Bronchial epithelial cell (primary cell): ENCODE measurements at regions not wholly inside any gene's neighbourhood (a gene's known extent, or its start where the extent isn't known, plus 50 kb on each side); places are given as distances from the start of the nearest gene placed in this dataset.
A peak's percentile ranks its signal among the peaks of the same experiment; 100 is the strongest.
"Not testable (repeated sequence)": the region's sequence is repeated elsewhere in the genome, so short reads cannot be mapped to it uniquely, and the experiment has no call there.

Source experiments
- DNase-seq: peaks from one replicate; pipeline ENCODE4 v3.0.0-alpha.2; 2010; ENCODE audit warnings: low read depth
- FAIRE-seq: peaks from 2 replicates; lab custom pipeline; 2011; peaks lifted over from hg19 to GRCh38; lab: Jason Lieb, UNC
- H3K27me3 ChIP-seq: 2 replicates; pipeline ENCODE4 v1.5.1; 2011; ENCODE audit warnings: low read length; ENCODE audit not compliant: control insufficient read depth, insufficient read depth
- H3K36me3 ChIP-seq: 2 replicates; pipeline ENCODE4 v1.5.1; 2011; ENCODE audit warnings: low read length; ENCODE audit not compliant: control insufficient read depth, insufficient read depth
- H3K4me3 ChIP-seq: 2 replicates; pipeline ENCODE4 v1.5.1; 2011; ENCODE audit warnings: mild to moderate bottlenecking, low read depth, low read length, control low read depth
- TF ChIP-seq, protein P1 (sequence below): IDR thresholded peaks from 2 replicates; pipeline ENCODE4 v1.5.1; 2011; ENCODE audit warnings: mild to moderate bottlenecking, moderate library complexity, low read length, control low read depth, inconsistent platforms; ENCODE audit not compliant: insufficient read depth, severe bottlenecking

DNA sequence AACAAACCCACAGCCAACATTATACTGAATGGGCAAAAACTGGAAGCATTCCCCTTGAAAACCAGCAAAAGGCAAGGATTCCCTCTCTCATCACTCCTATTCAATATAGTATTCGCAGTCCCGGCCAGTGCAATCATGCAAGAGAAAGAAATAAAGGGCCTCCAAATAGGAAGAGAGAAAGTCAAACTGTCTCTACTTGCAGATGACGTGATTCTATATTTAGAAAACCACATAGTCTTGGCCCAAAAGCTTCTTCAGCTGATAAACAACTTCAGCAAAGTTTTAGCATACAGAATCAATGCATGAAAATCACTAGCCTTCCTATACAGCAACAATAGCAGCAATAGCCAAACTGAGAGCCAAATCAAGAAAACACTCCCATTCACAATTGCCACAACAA is 333.7 kb upstream of the EDIL3 start:
- H3K27me3 ChIP-seq, result no peaks in the 10 kb centered on the region
- DNase-seq (no peak), FAIRE-seq (no peak)
- no peak overlapping the region for H3K4me3 ChIP-seq
- no peaks in the 10 kb centered on the region for H3K36me3 ChIP-seq
- TF ChIP-seq, protein P1, sequence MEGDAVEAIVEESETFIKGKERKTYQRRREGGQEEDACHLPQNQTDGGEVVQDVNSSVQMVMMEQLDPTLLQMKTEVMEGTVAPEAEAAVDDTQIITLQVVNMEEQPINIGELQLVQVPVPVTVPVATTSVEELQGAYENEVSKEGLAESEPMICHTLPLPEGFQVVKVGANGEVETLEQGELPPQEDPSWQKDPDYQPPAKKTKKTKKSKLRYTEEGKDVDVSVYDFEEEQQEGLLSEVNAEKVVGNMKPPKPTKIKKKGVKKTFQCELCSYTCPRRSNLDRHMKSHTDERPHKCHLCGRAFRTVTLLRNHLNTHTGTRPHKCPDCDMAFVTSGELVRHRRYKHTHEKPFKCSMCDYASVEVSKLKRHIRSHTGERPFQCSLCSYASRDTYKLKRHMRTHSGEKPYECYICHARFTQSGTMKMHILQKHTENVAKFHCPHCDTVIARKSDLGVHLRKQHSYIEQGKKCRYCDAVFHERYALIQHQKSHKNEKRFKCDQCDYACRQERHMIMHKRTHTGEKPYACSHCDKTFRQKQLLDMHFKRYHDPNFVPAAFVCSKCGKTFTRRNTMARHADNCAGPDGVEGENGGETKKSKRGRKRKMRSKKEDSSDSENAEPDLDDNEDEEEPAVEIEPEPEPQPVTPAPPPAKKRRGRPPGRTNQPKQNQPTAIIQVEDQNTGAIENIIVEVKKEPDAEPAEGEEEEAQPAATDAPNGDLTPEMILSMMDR, result no peak

DNA sequence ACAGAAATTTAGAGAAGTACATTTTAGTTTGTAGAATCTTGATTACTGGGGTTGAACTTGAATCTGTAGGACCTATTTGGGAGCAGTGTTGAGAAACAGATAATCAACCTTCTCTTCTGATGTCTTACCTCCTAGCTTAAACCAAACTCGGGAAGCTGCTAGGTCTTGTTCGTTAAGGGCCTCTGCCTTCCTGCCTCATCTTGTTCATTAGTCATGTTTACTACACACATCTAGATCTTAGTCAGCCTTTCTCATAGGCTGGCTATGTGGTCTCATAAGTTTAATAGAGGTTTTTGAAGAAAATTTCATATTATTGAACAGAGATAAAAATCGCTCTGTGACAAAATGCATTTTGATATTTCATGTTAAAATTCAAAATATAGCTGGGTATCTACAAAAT is 331.0 kb upstream of the EDIL3 start:
- TF ChIP-seq, protein P1, result no peak
- Histone ChIP-seq H3K27me3 (no peaks in the 10 kb centered on the region), H3K4me3 (no peak overlapping the region), H3K36me3 (no peaks in the 10 kb centered on the region)
- peak; percentile 88 for DNase-seq
- FAIRE-seq, result no peak

DNA sequence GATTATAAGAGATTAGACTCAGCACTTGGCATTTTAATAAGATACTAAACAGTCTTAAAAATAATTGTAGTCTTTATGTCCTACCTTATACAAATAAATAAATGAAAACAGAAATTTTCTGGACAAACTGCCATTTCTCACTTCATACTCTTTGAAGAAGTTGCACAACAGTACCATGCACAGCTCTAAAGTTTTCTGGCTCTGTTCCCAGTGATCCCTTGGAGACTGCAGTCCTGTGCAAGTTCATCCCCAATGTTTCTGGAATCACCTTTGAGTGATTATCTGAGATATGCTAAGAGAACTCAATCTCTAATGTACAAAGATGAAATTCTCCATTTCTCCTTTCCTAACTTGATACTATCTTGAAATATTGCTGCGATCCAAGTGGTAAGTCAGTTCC is 330.4 kb upstream of the EDIL3 start:
- no peaks in the 10 kb centered on the region for H3K27me3 ChIP-seq
- DNase-seq (peak; percentile 50), FAIRE-seq (no peak)
- no peaks in the 10 kb centered on the region for H3K36me3 ChIP-seq
- TF ChIP-seq, protein P1, result no peak
- H3K4me3 ChIP-seq, result no peak overlapping the region

DNA sequence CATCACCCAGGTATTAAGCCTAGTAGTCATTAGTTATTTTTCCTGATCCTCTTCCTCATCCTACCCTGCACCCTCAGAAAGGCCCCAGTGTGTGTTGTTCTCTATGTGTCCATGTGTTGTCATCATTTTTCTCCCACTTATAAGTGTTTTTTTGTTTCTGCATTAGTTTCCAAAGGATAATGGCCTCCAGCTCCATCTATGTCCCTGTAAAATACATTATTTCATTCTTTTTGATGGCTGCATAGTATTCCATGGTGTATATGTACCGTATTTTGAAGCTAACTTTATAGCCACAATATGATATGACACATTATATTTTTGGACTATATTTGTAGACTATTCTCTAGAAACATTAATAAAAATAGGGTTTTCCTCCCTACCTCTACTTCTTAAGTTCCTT is 324.4 kb upstream of the EDIL3 start:
- no peak for FAIRE-seq

DNA sequence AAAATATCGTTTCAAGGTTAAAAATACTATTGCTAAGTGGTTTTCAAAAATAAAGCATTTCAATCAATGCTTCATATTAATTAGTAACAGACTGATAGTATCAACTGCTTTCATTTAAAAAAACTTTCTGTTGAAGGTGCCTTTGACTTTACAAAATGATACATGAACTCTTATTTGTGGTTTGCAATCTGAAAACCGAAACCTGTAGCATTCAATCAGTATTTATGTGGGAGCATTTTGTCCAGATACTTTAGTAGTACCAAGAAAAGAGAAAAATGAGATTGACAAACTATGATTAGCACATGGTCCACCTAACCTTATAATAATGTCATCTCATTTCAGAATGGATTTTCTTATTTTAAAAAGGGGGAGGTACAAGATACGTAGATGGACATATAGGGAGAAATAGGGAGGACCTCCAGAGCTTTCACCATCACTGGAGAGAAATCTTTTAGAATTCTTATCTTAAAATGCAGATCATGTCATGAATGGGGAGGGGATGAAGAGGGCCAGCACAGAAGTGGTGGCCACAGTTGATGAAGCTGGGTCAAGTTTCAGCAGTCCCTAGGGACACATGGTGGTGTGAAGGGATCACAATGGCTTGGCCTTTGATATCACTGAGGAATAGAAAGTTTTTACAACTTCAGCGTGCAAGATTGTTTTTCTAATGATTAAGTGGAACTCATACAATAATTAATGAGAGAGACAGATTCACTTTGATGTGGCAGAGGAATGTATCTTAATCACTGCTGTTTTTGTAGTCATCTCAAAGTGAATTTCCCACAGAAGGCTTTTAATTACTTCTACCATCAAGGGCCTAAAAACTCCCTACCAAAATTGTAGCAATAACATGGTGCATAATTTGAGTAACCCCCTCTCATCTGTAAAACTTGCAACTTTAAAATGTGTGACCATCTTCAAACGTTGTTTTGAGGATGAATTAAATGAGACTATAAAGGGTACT is 322.3 kb upstream of the EDIL3 start:
- no peaks in the 10 kb centered on the region for H3K36me3 ChIP-seq
- H3K27me3 ChIP-seq, result no peaks in the 10 kb centered on the region
- no peak for DNase-seq
- TF ChIP-seq, protein P1, result no peak
- H3K4me3 ChIP-seq, result no peak overlapping the region
- FAIRE-seq, result no peak

More for the DNA sequence above, 324.4 kb upstream of the EDIL3 start:
- Histone ChIP-seq H3K4me3 (no peak overlapping the region), H3K36me3 (no peaks in the 10 kb centered on the region), H3K27me3 (no peaks in the 10 kb centered on the region)
- TF ChIP-seq, protein P1, result no peak
- DNase-seq, result no peak

DNA sequence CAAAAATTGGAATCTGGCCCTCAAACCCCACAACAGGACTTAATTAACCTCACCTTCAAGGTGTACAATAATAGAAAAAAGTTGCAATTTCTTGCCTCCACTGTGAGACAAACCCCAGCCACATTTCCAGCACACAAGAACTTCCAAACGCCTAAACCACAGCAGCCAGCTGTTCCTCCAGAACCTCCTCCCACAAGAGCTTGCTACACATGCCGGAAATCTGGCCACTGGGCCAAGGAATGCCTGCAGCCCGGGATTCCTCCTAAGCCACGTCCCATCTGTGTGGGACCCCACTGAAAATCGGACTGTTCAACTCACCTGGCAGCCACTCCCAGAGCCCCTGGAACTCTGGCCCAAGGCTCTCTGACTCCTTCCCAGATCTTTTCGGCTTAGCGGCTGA is 315.9 kb upstream of the EDIL3 start:
- not testable (repeated sequence) for H3K27me3 ChIP-seq, H3K4me3 ChIP-seq, FAIRE-seq, DNase-seq, H3K36me3 ChIP-seq
